Gastroesophageal sphincter (tissue), 4 donors: ENCODE measurements at regions not wholly inside any gene's neighbourhood (a gene's known extent, or its start where the extent isn't known, plus 50 kb on each side); places are given as distances from the start of the nearest gene placed in this dataset.

Experiments
- ATAC-seq: fragments of 150-250 bp; one replicate; pipeline ENCODE4 v1.9.1; 2016; ENCODE audit warnings: mild to moderate bottlenecking, moderate library complexity
- H3K27ac ChIP-seq, 4 donors: fragments of 200-600 bp; sonication (generic) in 3 of 4; 1 replicate in 3 of 4; 2 replicates in 1 of 4; pipeline ENCODE4 v1.5.1; 2016 to 2019
- H3K27me3 ChIP-seq: fragments of 200-600 bp; sonication (generic); one replicate; pipeline ENCODE4 v1.5.1; 2019
- H3K36me3 ChIP-seq, 2 donors: fragments of 200-600 bp; sonication (generic); one replicate each; pipeline ENCODE4 v1.5.1; 2019; ENCODE audit warnings: control low read depth in 1 of 2
- H3K4me1 ChIP-seq, 3 donors: fragments of 200-600 bp; sonication (generic); 1 replicate in 2 of 3; 2 replicates in 1 of 3; pipeline ENCODE4 v1.5.1; 2016 to 2019; ENCODE audit warnings: control low read depth in 2 of 3
- H3K4me3 ChIP-seq, 2 donors: fragments of 200-600 bp; sonication (generic); one replicate each; pipeline ENCODE4 v1.5.1; 2019; ENCODE audit warnings: mild to moderate bottlenecking in 1 of 2, moderate library complexity in 1 of 2
- H3K9me3 ChIP-seq, 3 donors: fragments of 200-600 bp; sonication (generic); one replicate each; pipeline ENCODE4 v1.5.1; 2017 to 2019; ENCODE audit warnings: control low read depth in 2 of 3
- CTCF ChIP-seq, 4 experiments: fragments of 200-600 bp in 2 of 4; fragments of 450-650 bp in 2 of 4; sonication (generic) in 1 of 4; IDR thresholded peaks; one replicate each; pipeline ENCODE4 v1.5.1; 2017 to 2019; ENCODE audit warnings: antibody characterized with exemption in 4 of 4, mild to moderate bottlenecking in 2 of 4, moderate library complexity in 2 of 4
- EP300 ChIP-seq: sonication (generic); formaldehyde crosslinking; IDR thresholded peaks from one replicate; pipeline ENCODE4 v1.6.1; 2017; ENCODE audit warnings: antibody characterized with exemption, mild to moderate bottlenecking
- POLR2A ChIP-seq, 2 donors: fragments of 450-650 bp; IDR thresholded peaks; one replicate each; pipeline ENCODE4 v1.6.1; 2017; ENCODE audit warnings: antibody characterized with exemption in 2 of 2, mild to moderate bottlenecking in 2 of 2, moderate library complexity in 1 of 2
- POLR2AphosphoS5 ChIP-seq: sonication (generic); formaldehyde crosslinking; IDR thresholded peaks from one replicate; pipeline ENCODE4 v1.6.1; 2017; ENCODE audit warnings: antibody characterized with exemption
- WGBS, 2 donors: methylation state at CpG; one replicate each; pipeline ENCODE4 v1.1.5; 2018; ENCODE audit warnings: low coverage in 1 of 2; 5-methylcytosine and 5-hydroxymethylcytosine counted together

- 90% methylated on average over 5 to 10 of the region's 22 CpGs for WGBS, 2 donors
- Histone ChIP-seq H3K27ac (no peak overlapping the region), H3K27me3 (peaks cover 8% of the 10 kb centered on the region), H3K9me3 (peaks cover 0 to 21% (median 0%) of the 10 kb centered on the region in 3 donors), H3K36me3 (no peaks in the 10 kb centered on the region), H3K4me3 (no peak overlapping the region), H3K4me1 (no peaks in the 10 kb centered on the region)
- ATAC-seq: no peak
- no peak for TF ChIP-seq POLR2A (IDR thresholded peaks at IDR 0.05)
- TF ChIP-seq POLR2AphosphoS5: no peak
- TF ChIP-seq EP300: no peak
Measured at GRCh38 chr11:70618431-70619101, 220.2 kb downstream of the CTTN start.

GRCh38 chr11:70619591-70619990 lies 221.3 kb downstream of the CTTN start:
- no peak for ATAC-seq
- Histone ChIP-seq H3K27me3 (peaks cover 1% of the 10 kb centered on the region), H3K4me3 (no peak overlapping the region), H3K9me3 (peaks cover 0 to 20% (median 0%) of the 10 kb centered on the region in 3 donors), H3K36me3 (no peaks in the 10 kb centered on the region), H3K4me1 (no peaks in the 10 kb centered on the region), H3K27ac (no peak overlapping the region)
- 100% methylated on average over 1 of the region's 7 CpGs; no CpG with 5 or more reads in 1 of the 2 donors for WGBS, 2 donors
- TF ChIP-seq EP300: no peak
- no peak for TF ChIP-seq POLR2AphosphoS5
- TF ChIP-seq CTCF (IDR thresholded peaks at IDR 0.05): no peak
- TF ChIP-seq POLR2A (IDR thresholded peaks at IDR 0.05): no peak

GRCh38 chr11:70620510-70621184 lies 222.3 kb downstream of the CTTN start:
- Histone ChIP-seq H3K4me3 (no peak overlapping the region), H3K9me3 (peaks cover 0 to 10% (median 0%) of the 10 kb centered on the region in 3 donors), H3K4me1 (no peaks in the 10 kb centered on the region), H3K27ac (no peak overlapping the region), H3K27me3 (no peaks in the 10 kb centered on the region), H3K36me3 (no peaks in the 10 kb centered on the region)
- 81 to 97% methylated on average over 6 of the region's 12 CpGs for WGBS, 2 donors
- no peak for TF ChIP-seq EP300
- no peak for TF ChIP-seq CTCF (IDR thresholded peaks at IDR 0.05)
- no peak for TF ChIP-seq POLR2A (IDR thresholded peaks at IDR 0.05)
- TF ChIP-seq POLR2AphosphoS5: no peak
- ATAC-seq: no peak

- H3K27me3 ChIP-seq: no peaks in the 10 kb centered on the region
- H3K36me3 ChIP-seq: no peaks in the 10 kb centered on the region
- H3K9me3 ChIP-seq: peaks cover 0 to 6% (median 0%) of the 10 kb centered on the region in 3 donors
- H3K4me3 ChIP-seq: no peak overlapping the region
- no peak for TF ChIP-seq EP300
- TF ChIP-seq POLR2A (IDR thresholded peaks at IDR 0.05): no peak
- no peak for TF ChIP-seq POLR2AphosphoS5
- TF ChIP-seq CTCF (IDR thresholded peaks at IDR 0.05): no peak
- 80% methylated on average over 1 of the region's 6 CpGs; no CpG with 5 or more reads in 1 of the 2 donors for WGBS, 2 donors
- no peak overlapping the region for H3K27ac ChIP-seq
- no peak for ATAC-seq
- H3K4me1 ChIP-seq: no peaks in the 10 kb centered on the region
Measured at GRCh38 chr11:70621241-70621640, 222.9 kb downstream of the CTTN start.

- no peak overlapping the region for H3K27ac ChIP-seq
- H3K4me3 ChIP-seq: no peak overlapping the region
- H3K27me3 ChIP-seq: no peaks in the 10 kb centered on the region
- no peaks in the 10 kb centered on the region for H3K36me3 ChIP-seq
- no peak for ATAC-seq
- TF ChIP-seq POLR2AphosphoS5 (no peak), CTCF (IDR thresholded peaks at IDR 0.05) (no peak), EP300 (no peak), POLR2A (IDR thresholded peaks at IDR 0.05) (no peak)
- no CpG with 5 or more reads among the region's 9 CpGs for WGBS, 2 donors
- peaks cover 0 to 6% (median 0%) of the 10 kb centered on the region in 3 donors for H3K9me3 ChIP-seq
- H3K4me1 ChIP-seq: no peaks in the 10 kb centered on the region
Measured at GRCh38 chr11:70622091-70622490, 223.8 kb downstream of the CTTN start.
